HCT116 (cell line): ENCODE measurements at regions not wholly inside any gene's neighbourhood (a gene's known extent, or its start where the extent isn't known, plus 50 kb on each side); places are given as distances from the start of the nearest gene placed in this dataset.

Experiments used
- CEBPB ChIP-seq: IDR thresholded peaks from 2 replicates; pipeline ENCODE4 v1.6.1; 2012; ENCODE audit warnings: low read depth
- CTCF ChIP-seq, 3 experiments: fragments of 200-600 bp in 1 of 3; sonication (generic) in 1 of 3; IDR thresholded peaks in 2 of 3; conservative IDR thresholded peaks in 1 of 3; 2 replicates each; pipeline ENCODE4 v1.5.1; 2012 to 2017; ENCODE audit warnings: low read depth in 2 of 3, low read length in 2 of 3, antibody characterized with exemption in 1 of 3, borderline replicate concordance in 1 of 3, control low read depth in 1 of 3, mild to moderate bottlenecking in 1 of 3, mixed read lengths in 1 of 3, mixed run types in 1 of 3, moderate library complexity in 1 of 3; ENCODE audit not compliant: insufficient read depth in 1 of 3
- EZH2 ChIP-seq: fragments of 200-600 bp; sonication (generic); IDR thresholded peaks from 2 replicates; pipeline ENCODE4 v1.6.1; 2017; ENCODE audit warnings: antibody characterized with exemption, mixed run types
- EZH2phosphoT487 ChIP-seq: fragments of 200-600 bp; IDR thresholded peaks from 2 replicates; pipeline ENCODE4 v1.6.1; 2018; ENCODE audit warnings: antibody characterized with exemption, borderline replicate concordance
- JUND ChIP-seq: IDR thresholded peaks from 2 replicates; pipeline ENCODE4 v1.6.1; 2012
- MAX ChIP-seq: IDR thresholded peaks from 2 replicates; pipeline ENCODE4 v1.6.1; 2012
- POLR2A ChIP-seq: IDR thresholded peaks from 2 replicates; pipeline ENCODE4 v1.7.0; 2011; ENCODE audit warnings: borderline replicate concordance; ENCODE audit not compliant: insufficient read depth, insufficient read length; ENCODE audit errors: extremely low read depth
- POLR2AphosphoS5 ChIP-seq: IDR thresholded peaks from 2 replicates; pipeline ENCODE4 v1.6.1; 2011; ENCODE audit warnings: mild to moderate bottlenecking, low read depth, low read length, moderate library complexity
- SIN3A ChIP-seq: IDR thresholded peaks from 2 replicates; pipeline ENCODE4 v1.6.1; 2012; ENCODE audit warnings: low read depth
- SP1 ChIP-seq: IDR thresholded peaks from 2 replicates; pipeline ENCODE4 v1.6.1; 2012; ENCODE audit warnings: low read depth
- YY1 ChIP-seq: IDR thresholded peaks from 2 replicates; pipeline ENCODE4 v1.6.1; 2011; ENCODE audit warnings: low read length, low read depth, moderate library complexity, mild to moderate bottlenecking; ENCODE audit not compliant: insufficient replicate concordance; ENCODE audit errors: extremely low read depth

GRCh38 chr10:33571616-33572015, 237.1 kb upstream of the NRP1 start:
- TF ChIP-seq SP1 (no peak), POLR2AphosphoS5 (no peak), POLR2A (no peak), CTCF (IDR thresholded peaks at IDR 0.05 in 2 of 3, conservative IDR thresholded peaks at IDR 0.05 in 1 of 3; ENCODE audit: borderline replicate concordance in 1 of 3, insufficient read depth in 1 of 3, low read depth in 2 of 3, low read length in 2 of 3) (no peak), JUND (no peak), EZH2 (no peak), MAX (no peak), YY1 (no peak), CEBPB (no peak), SIN3A (no peak), EZH2phosphoT487 (no peak)
